PC-3 (cell line): ENCODE measurements at regions not wholly inside any gene's neighbourhood (a gene's known extent, or its start where the extent isn't known, plus 50 kb on each side); places are given as distances from the start of the nearest gene placed in this dataset.

ENCODE experiments used
- CTCF ChIP-seq: fragments of 300-600 bp; sonication (generic); conservative IDR thresholded peaks from 2 replicates; pipeline ENCODE4 v1.5.1; 2017; ENCODE audit warnings: antibody characterized with exemption, low read depth, mild to moderate bottlenecking, low read length
- EZH2 ChIP-seq: fragments of 300-600 bp; sonication (generic); IDR thresholded peaks from one replicate; pipeline ENCODE4 v1.6.1; 2017; ENCODE audit warnings: antibody characterized with exemption, mild to moderate bottlenecking, low read length; ENCODE audit not compliant: unreplicated experiment

GRCh38 chr10:5292196-5292735, 72.5 kb upstream of the UCN3 start:
- TF ChIP-seq CTCF, result no peak
- no peak for TF ChIP-seq EZH2
